ENCODE measurements at regions not wholly inside any gene's neighbourhood (a gene's known extent, or its start where the extent isn't known, plus 50 kb on each side); places are given as distances from the start of the nearest gene placed in this dataset.

DNA sequence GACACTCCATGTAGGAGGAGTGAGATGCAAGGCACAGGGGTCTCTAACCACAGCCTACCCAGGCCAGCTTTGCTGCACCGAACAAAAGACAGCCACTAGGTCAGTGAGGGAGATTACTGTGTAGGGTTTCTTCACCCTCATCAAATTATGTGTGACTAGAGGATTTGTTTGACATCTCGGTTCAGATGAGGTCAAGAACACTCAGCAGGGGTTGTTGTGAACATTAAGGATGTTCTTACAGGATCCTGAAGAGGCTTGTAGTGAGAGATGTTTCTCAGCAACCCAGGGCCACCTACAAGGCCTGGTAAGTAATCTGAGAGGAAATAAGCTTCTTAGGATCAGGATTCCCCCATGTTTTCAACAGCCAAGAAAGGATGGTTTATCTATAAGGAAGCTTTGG lies 202.1 kb downstream of the NXPE2 start:
- DNase-seq, result no peak

DNA sequence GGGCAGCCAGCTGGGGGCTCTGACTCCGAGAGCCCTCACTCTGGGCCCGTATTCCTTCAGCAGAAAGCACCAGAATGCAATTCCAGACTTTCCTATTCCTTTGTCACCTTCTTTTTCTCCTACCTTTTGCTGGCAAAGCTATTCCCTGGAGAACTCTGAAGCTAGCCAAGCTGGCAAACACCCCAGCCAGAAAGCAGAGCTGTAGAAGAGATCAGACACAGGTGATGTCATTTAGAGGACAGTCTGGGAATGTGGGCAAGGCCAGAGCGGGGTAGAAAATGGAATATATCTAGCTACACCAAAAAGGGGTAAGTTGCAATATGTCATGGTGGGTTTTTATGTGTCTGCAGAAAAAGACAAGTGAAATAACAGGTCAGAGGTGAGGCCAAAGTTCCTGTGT lies 205.1 kb downstream of the NXPE2 start:
- no peak for DNase-seq

DNA sequence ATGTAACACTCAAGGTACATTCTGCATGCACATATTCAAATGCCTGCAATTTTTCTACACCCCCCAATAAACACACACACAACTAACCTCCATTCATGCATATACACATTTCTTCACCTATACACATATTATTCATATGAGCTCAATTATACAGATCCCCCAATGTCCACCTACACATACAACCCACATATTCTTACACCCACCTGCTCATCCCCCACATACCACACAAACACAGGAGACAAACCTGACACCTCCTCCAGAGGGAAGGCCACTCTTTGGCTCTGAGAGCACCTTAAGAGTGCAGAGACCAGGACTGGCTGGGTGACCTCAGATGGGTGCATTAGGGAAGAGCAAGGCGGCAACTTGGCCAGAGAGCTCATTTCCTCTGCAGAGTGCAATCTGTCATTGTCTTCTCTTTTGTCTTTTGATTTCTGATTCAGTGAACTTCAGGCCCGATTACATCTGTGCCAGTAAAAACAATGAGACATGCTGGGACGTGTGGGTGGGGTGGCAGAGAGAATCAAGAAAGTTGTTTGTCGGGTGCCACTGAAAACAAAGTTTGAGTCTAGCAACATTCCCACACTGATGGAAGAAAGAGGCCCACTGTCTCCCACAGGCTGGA lies 208.4 kb downstream of the NXPE2 start:
- no peak for DNase-seq

DNA sequence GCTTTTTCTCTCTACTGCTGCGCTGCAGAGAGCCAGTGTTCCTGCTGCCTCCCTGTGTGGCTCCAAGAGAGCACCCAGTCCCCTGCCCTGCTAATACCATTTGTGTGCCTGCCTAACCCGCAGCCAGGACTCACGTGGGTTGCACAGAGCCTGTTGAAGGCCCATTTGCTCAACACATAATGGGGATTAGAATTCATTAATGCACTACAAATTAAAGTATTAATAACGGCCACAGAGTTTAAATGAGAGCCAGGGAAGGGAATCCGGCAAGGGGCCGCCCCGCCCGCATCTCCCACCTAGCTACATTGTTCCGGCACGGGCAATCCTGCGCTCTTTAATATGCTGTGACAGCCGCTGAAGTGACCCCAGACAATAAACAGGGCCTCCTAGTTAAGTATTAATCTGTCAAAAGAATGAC lies 211.3 kb downstream of the NXPE2 start:
- DNase-seq, result no peak

DNA sequence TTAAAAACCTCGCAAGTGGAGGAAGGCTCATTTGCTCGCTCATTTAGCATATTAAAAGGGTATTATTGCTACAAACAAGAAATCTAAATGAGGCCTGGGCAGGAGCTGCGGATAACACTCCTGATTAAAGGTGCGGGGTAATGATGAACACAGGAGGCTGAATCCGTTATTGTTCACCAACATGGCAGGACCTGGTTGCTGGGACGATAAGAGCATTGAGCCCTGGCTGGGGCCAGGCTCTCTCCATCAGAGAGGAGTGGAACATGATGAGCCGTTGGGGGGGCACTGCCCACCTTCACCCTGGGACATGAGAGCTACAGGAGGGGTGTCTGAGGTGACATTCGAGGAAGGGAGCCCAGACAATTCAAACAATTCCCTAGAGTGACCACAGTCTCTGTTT lies 211.7 kb downstream of the NXPE2 start:
- DNase-seq, result no peak

DNA sequence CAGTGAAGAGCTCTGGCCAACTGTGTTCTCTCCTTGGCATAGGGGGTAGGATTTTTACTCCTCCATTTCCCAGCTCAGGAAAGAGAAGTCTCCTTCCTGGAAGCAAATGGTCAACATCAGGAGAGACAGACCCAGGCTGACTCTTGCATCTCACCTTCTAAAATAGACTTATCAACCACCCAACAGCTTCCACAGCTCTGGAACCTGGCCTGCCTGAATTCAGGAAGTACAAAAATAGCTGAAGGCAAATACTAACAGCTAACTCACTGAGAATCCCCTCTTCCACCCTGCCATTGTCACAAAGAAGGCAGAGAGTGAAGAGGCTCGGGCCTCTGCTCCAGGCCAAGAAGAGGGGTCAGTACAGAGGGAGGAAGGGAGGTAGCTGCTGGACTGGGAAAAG lies 213.6 kb downstream of the NXPE2 start:
- no peak for DNase-seq

DNA sequence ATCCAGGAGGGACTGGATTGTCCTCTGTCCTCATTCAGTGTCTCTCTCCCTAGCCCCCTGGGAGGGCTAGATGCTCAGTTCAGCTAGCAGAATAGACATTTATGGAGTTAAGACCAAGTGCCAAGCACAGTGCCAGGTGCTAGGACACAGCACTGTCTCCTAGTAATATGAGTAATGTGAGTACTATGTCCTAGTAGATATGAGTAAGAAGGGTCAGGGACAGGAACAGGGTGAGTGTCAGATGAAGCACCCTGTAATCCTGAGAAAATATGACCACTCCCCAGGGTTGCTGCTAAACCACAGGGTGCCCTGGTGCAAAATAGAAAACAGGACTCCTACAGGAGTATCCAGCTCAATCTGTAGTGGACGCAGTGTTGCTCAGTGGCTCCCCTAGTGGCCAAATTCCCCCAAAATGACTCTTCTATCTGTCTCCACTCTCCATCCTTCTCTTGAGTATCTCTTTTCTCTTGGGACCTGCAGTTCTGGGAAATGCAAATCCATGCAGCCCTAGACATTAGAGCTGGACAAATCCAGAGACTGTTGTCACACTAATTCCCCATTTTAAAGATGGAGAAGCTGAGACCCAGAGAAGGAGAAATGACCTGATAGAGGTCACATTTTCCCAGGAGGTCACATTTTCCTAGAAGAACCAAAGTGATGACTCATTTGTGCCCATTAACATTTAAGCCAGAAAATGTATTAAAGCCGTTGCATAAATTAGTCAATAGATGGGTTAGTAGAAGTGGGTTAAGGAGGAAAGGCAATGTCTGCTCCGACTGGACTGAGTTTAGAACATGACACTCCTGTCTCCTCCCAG lies 214.3 kb downstream of the NXPE2 start:
- DNase-seq, result no peak

DNA sequence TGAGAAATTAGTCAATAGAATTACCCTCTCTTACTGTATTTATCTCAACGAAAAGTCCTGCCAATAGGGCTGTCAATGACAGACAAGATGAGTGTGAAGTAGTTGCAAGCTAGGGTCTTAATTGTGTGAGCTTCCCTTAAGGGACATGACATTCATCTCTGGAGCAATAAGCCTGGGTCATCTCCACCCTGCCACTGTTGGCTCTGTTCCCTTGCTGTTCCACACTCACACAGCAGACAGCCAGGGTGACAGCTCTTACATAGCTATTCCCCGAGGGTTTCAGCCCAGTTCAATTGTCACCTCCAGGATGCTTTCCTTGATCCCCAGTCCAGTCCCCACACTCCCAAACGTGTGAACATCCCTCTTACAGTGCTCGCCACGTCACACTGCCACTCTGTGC lies 215.0 kb downstream of the NXPE2 start:
- no peak for DNase-seq

DNA sequence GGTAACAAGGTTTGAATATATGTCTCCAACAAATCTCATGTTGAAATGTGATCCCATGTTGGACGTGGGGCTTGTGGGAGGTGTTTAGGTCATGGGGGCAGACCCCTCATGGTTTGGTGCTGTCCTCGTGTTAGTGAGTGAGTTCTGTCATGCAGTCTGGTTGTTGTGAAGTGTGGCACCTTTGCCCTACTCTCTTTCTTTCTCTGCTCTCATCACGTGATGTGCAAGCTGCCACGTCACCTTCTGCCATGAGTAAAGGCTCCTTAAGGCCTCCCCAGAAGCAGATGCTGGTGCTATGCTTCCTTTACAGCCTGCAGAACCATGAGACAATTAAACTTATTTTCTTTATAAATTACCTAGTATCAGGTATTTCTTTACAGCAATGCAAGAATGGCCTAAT lies 218.3 kb downstream of the NXPE2 start:
- DNase-seq, result no peak

DNA sequence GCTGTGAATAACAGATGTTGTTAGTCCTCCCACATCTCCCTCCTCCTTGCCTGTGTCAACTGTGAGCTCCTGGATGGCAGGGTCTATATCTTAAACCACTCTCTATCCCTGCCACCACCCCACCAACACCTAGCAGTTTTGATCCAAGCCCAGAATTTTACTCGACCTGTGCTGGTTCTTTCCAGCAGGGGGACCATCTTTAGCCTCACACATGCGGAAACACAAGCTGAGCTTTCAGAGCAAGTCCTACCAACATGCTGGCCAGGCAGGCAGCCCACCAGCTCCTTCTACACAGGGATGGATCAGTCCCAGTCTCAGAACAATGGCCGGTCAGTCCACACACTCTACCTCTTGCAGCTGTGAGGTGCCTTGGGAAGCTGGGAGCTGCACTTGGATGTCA lies 231.5 kb downstream of the NXPE2 start:
- no peak for DNase-seq

DNA sequence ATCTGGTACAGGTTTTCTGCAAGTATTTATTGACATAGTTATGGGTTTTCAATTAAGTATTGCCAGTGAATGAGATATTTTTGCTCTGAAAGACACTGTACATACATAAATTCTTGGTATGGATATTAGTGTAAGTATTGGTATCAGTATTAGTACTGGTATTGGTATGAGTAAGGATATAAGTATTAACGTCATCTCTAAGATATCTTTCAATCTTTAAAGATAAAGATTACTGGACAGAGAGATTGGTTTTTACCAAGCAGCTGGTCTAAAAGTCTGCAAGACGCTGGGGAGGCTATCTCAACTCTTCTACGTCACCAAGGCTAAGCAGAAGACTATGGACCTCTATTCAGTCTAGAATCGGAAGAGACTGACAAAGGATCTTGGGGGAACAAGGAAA lies 234.5 kb downstream of the NXPE2 start:
- no peak for DNase-seq

DNA sequence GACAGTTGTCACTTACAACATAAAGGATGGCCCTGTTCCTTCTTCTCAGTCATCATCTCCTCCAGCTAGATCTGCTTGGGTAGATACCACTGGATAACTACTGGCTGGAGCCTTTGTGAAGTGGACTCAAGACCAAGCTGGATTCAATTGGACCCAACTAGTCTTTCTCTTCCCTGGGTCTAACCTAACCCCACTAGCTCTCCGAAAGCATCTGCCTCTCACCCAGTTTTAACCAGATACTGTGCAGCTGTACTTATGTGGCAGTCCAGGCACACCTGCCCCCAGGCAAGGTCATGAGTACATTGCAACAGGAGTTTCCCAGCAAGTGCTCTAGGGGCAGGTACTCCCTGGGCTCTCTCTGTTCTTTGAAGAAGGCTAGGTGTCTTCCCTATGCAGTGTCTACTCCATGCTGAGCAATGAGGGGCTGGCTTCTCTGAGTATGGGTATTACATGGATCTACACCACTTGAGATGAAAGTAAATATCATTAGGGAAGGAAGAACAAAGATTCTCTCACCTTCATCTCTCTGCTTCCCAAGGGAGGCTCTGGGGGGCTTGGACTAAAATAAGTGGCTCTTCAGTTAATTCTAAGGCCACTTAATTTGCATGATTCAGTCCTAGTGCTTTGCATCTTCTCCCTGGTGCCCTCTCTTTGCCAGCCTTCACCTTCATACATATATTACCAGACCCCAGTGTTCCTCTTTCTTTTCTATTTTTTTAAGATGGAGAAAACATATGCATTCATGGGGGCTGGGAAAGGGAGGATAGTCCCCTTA lies 236.1 kb downstream of the NXPE2 start:
- no peak for DNase-seq

DNA sequence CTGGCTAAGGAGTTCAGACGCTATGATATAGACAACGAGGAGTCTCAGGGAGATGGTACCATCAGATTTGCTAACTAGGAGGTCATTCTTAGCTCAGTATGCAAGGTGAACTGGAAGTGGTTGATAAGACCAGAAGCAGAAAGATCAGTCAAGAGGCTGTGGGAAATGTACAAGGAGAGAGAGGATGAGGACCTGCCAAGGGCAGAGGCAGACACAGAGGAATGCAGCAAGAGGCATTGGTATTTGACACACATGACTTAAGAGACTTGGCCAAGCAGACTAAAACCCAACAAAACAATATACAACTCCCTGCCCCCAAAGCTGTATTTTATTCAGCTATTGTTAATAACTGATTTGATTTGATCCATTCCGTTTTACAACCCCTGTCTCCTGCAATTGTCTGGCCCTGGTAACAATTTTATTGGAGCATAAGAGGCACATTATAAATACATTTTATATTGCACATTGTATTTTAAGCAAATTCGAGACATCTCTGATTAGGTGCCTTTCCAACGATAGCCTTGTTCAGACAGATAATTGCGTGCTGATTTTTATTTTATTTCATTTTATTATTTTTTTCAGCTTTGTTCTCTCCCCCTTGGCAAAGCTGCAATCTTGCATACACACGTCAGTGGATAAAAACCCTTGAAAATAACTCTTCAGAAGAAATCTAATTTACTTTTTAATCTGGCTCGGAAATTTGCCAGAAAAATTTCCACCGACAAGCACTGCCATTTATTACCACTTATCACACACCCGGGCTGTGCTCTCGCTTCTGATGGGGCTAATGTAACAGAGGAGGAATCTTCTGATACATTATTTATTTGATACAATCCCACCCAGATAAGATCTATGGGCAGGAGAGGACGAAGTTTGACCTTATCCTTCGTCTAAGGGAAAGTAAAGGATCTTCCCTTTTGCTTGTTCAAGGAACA lies 237.8 kb downstream of the NXPE2 start:
- DNase-seq, result no peak

DNA sequence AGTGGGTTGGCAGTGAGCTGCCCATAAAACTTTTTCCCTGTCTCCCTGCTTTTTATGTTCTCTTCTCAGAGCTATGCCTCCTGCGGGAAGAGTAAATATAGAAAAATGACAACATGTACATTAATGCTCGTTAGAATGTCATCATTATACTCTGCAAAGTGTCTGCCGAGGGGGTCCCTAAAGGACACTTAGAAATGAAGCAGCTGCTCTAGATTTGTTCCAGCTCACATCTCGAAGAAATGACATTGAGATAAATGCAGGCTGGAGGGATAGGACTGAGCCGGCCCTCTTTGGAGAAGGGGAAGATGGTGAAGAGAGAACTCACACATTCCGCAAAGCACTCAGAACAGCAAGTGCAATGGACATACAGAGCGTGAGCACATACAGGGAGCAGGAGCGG lies 240.0 kb downstream of the NXPE2 start:
- no peak for DNase-seq

DNA sequence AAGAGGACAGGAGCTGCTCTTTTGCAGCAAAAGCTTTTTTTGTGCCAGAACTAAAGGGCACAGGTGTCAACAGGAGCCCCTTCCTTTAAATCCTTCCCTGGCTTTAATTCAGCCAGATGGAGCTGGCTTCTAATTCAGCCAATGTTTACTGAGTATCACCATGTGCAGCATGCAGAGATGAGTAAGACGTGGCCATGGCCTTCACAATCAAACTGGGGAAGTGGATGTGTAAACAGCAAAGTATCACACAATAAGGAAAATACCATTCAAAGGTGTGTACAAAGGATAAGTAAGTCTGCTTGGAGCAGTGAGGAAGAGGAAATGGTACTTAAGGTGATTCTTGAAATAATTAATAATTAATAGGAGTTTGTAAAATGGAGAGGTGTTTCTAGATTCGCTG lies 243.4 kb downstream of the NXPE2 start:
- no peak for DNase-seq

DNA sequence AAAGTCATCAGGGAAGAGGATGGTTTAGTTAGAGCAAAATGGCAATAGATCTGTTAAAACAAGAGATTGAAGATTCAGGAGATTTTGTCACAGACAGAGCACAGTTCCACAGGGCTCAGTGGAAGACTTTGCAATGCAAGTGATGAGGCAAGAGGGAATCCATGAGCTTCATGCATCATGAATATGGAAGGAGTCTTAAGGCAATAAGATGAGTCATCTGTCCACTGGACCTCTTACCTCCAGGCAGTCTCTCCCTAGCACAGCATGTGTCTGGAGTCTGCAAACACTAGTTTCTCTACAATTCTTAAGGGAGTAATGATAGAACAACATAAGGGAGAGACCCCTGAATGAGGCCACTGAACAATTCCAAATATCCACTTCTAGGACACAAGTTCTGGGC lies 245.7 kb downstream of the NXPE2 start:
- no peak for DNase-seq

DNA sequence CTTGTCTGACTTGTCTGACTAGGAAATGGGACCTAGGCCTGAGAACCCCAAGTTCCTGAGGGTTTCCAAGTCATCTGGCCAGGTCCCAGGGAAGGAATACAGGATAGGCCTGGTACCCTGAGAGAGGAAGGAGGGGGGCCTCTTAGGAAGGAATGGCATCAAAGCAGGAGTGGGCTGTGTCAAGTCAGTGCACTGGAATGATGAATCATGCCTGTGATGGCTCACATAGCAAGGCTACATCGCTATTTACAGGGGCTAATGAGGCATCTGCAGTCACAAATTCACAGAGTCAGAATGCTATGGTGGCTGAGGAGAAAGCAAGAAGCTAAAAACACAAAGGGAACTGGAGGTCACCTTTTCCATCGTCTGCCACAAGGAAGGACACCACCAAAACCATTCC lies 247.3 kb downstream of the NXPE2 start:
- no peak for DNase-seq

DNA sequence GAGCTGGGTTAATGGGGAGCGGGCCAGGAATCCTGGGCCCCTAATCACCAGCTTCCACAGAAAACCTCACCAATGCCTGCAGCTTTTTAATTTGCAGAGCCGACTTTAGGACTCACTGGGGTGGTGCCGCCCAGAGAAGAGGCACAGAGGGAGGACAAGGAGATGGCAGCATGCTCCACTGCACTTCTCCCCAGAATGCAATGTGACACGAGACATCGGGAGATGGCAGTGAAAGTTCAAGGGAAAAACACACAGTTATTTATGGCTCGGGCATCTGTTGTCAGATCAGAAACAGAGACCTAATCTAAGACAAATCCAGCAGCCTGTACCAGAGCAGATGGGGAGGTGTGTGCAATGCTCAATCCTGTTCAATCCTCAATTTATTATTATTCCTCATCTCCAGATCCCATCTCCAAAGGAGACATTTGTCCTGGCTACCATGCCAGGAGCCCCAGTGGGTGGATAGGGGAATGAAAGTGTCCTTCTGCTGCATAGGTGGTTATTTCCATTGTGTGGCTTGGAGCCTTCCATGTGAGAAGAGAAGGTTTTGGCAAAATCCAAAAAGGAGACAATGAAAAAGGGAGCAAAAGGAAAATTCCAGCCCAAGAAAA lies 250.0 kb downstream of the NXPE2 start:
- no peak for DNase-seq

DNA sequence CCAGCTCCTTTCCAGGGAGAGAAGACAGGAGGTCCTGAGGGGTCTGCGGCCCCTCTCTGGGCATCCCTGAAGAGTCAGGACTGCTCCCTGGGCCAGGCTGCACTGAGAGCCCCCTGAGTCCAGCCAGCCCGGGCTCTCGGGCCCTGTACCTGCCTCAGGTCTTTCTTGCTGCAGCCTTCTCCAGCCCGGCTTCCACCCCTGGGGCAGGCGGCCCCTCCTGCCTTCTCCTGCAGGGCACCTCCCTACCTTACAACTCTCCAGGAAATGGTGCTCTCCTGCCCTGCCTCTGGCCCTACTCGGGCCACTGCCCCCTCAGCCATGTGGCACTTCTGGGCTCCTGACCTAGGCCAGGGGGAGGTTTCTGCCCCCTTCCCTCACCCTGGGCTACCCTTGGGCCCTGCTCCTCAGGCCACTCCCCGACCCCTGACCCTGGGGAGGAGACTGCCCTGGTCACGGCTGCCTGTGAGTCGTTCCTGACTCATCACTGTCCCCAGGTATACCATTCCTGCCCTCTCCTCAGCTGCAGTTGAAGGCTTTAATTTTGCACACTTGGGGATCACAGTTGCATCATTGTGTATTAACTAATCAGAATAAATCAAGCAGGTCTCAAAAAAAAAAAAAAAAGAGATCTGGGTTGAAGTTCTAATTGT lies 251.1 kb downstream of the NXPE2 start:
- no peak for DNase-seq

DNA sequence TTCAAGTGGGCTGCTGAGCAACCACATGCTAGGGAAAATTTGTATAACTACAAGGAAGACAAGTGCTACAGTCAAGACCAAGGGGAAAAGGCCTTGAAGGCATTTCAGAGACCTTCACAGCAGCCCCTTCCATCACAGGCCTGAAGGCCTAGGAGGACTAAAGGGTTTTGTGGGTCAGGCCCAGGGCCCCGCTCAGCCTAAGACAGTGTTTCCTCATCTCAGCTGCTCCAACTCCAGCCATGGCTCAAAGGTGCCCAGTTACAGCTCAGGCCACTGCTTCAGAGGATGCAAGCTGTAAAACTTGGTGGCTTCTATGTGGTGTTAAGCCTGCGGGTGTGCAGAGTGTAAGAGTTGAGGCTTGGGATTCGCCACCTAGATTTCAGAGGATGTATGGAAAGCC lies 260.5 kb downstream of the NXPE2 start:
- no peak for DNase-seq

DNA sequence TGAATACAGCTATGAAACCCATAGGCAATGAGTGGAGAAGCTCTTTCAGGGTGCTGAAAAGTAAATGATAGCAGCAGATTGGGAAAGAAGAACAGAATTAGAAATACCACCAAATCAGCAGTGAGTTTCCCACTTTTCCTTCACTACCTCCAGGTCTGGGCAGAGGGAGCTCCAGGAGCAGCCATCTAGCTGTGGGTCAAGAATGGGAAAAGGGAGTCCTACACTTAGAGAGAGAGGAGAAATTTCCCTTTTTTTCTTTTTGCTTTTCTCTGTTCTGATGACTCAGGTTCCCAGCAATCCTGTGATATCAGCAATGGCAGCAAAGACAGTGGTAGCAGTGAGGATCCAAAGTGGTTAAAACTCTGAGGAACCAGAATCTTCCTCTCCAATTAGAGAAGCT lies 263.9 kb downstream of the NXPE2 start:
- no peak for DNase-seq
